HCT116 (cell line): ENCODE measurements at regions not wholly inside any gene's neighbourhood (a gene's known extent, or its start where the extent isn't known, plus 50 kb on each side); places are given as distances from the start of the nearest gene placed in this dataset.

Experiments
- ATAC-seq: fragments of 200-7000 bp; cut with Tn5 transposase; 2 replicates; pipeline ENCODE4 v1.9.1; 2020; ENCODE audit warnings: mild to moderate bottlenecking, moderate library complexity
- BruUV-seq: library from RNA; stranded (reverse); fragments of 400-500 nt; replicated peaks from 2 replicates; lab custom pipeline; 2021; lab: Mats Ljungman, UMichigan
- CTCF ChIA-PET: fragments of 300-600 bp; sonication (Branson Sonifier 250); formaldehyde crosslinking; loops from one replicate; lab custom pipeline; 2021; ENCODE audit warnings: antibody characterized with exemption; lab: Charles Lee
- POLR2A ChIA-PET: fragments of 300-600, 350-600 bp; sonication (Branson Sonifier 250); formaldehyde crosslinking; loops from one replicate; lab custom pipeline; 2021; ENCODE audit warnings: antibody characterized with exemption; lab: Charles Lee
- RAD21 ChIA-PET, 2 experiments: fragments of 300-600 bp; sonication (Branson Sonifier 250); formaldehyde crosslinking; loops; one replicate each; lab custom pipeline; 2023; ENCODE audit warnings: low total read pairs in 2 of 2; ENCODE audit not compliant: uncharacterized antibody in 2 of 2, unreplicated experiment in 2 of 2, low non-redundant PET in 1 of 2; lab: Charles Lee
- DNase-seq: peaks from one replicate; pipeline ENCODE4 v3.0.0-alpha.2; 2010; ENCODE audit warnings: low read depth, low spot score
- H2AFZ ChIP-seq: fragments of 200-600 bp; shearing (Covaris generic), sonication (generic); 2 replicates; pipeline ENCODE4 v1.6.1; 2017; ENCODE audit warnings: low read depth, mixed run types, mixed read lengths, antibody characterized with exemption, low read length; ENCODE audit not compliant: poor library complexity, severe bottlenecking
- H3K27ac ChIP-seq: 2 replicates; pipeline ENCODE4 v1.5.1; 2012; ENCODE audit warnings: low read depth, low read length
- H3K27me3 ChIP-seq: fragments of 200-600 bp; sonication (generic); 2 replicates; pipeline ENCODE4 v1.6.1; 2016; ENCODE audit warnings: mixed run types, low read length, mixed read lengths; ENCODE audit not compliant: insufficient read depth
- H3K36me3 ChIP-seq, 2 experiments: fragments of 200-500 bp in 1 of 2; fragments of 200-600 bp in 1 of 2; sonication (Bioruptor generic) in 1 of 2; sonication (generic) in 1 of 2; 2 replicates each; pipeline versions ENCODE4 v1.5.1 to v1.6.1; 2014 to 2016; ENCODE audit warnings: low read length in 2 of 2, inconsistent platforms in 1 of 2, mixed read lengths in 1 of 2, mixed run types in 1 of 2; ENCODE audit not compliant: insufficient read depth in 2 of 2, control insufficient read depth in 1 of 2
- H3K4me1 ChIP-seq, 2 experiments: fragments of 200-600 bp in 1 of 2; sonication (generic) in 1 of 2; 2 replicates each; pipeline versions ENCODE4 v1.5.1 to v1.6.1; 2012 to 2017; ENCODE audit warnings: low read length in 2 of 2, inconsistent platforms in 1 of 2, mild to moderate bottlenecking in 1 of 2, mixed read lengths in 1 of 2, mixed run types in 1 of 2, moderate library complexity in 1 of 2; ENCODE audit not compliant: insufficient read depth in 2 of 2, control insufficient read depth in 1 of 2
- H3K4me2 ChIP-seq: fragments of 200-600 bp; sonication (generic); 2 replicates; pipeline ENCODE4 v1.6.1; 2017; ENCODE audit warnings: mixed run types, low read length, mixed read lengths
- H3K4me3 ChIP-seq, 2 experiments: fragments of 200-600 bp in 1 of 2; sonication (generic) in 1 of 2; replicated peaks in 1 of 2; 2 replicates each; pipeline ENCODE4 v1.5.1; 2011 to 2016; ENCODE audit warnings: low read length in 2 of 2, control low read depth in 1 of 2, low read depth in 1 of 2, mild to moderate bottlenecking in 1 of 2, mixed read lengths in 1 of 2, mixed run types in 1 of 2
- H3K79me2 ChIP-seq: fragments of 200-600 bp; sonication (generic); 2 replicates; pipeline ENCODE4 v1.6.1; 2017; ENCODE audit warnings: mild to moderate bottlenecking, mixed run types, low read length, moderate library complexity, mixed read lengths; ENCODE audit not compliant: insufficient read depth
- H3K9ac ChIP-seq: fragments of 200-600 bp; sonication (generic); 2 replicates; pipeline ENCODE4 v1.6.1; 2016; ENCODE audit warnings: low read length, mixed read lengths
- H3K9me2 ChIP-seq: fragments of 200-600 bp; sonication (generic), shearing (Covaris generic); 2 replicates; pipeline ENCODE4 v1.6.1; 2017; ENCODE audit warnings: mixed run types, mild to moderate bottlenecking, moderate library complexity; ENCODE audit not compliant: insufficient read depth
- H3K9me3 ChIP-seq, 2 experiments: fragments of 200-500 bp in 1 of 2; fragments of 200-600 bp in 1 of 2; sonication (Bioruptor generic) in 1 of 2; sonication (generic) in 1 of 2; 2 replicates each; pipeline ENCODE4 v1.6.1; 2014 to 2017; ENCODE audit warnings: low read length in 2 of 2, mixed read lengths in 2 of 2, inconsistent platforms in 1 of 2, low read depth in 1 of 2, mild to moderate bottlenecking in 1 of 2, mixed run types in 1 of 2, moderate library complexity in 1 of 2; ENCODE audit not compliant: control insufficient read depth in 1 of 2, insufficient read depth in 1 of 2
- H4K20me1 ChIP-seq: fragments of 200-600 bp; sonication (generic), shearing (Covaris generic); 2 replicates; pipeline ENCODE4 v1.6.1; 2017; ENCODE audit warnings: mixed run types, mild to moderate bottlenecking, moderate library complexity; ENCODE audit not compliant: insufficient read depth
- CEBPB ChIP-seq: IDR thresholded peaks from 2 replicates; pipeline ENCODE4 v1.6.1; 2012; ENCODE audit warnings: low read depth
- EZH2 ChIP-seq: fragments of 200-600 bp; sonication (generic); IDR thresholded peaks from 2 replicates; pipeline ENCODE4 v1.6.1; 2017; ENCODE audit warnings: antibody characterized with exemption, mixed run types
- JUND ChIP-seq: IDR thresholded peaks from 2 replicates; pipeline ENCODE4 v1.6.1; 2012
- MAX ChIP-seq: IDR thresholded peaks from 2 replicates; pipeline ENCODE4 v1.6.1; 2012
- POLR2A ChIP-seq: IDR thresholded peaks from 2 replicates; pipeline ENCODE4 v1.7.0; 2011; ENCODE audit warnings: borderline replicate concordance; ENCODE audit not compliant: insufficient read depth, insufficient read length; ENCODE audit errors: extremely low read depth
- SIN3A ChIP-seq: IDR thresholded peaks from 2 replicates; pipeline ENCODE4 v1.6.1; 2012; ENCODE audit warnings: low read depth
- TCF7L2 ChIP-seq: IDR thresholded peaks from 2 replicates; pipeline ENCODE4 v1.7.0; 2011; ENCODE audit warnings: borderline replicate concordance, inconsistent platforms; ENCODE audit not compliant: insufficient read depth, insufficient read length; ENCODE audit errors: extremely low read depth
- ZBTB33 ChIP-seq: IDR thresholded peaks from 2 replicates; pipeline ENCODE4 v1.6.1; 2011; ENCODE audit warnings: mild to moderate bottlenecking, low read length, moderate library complexity; ENCODE audit not compliant: insufficient replicate concordance; ENCODE audit errors: extremely low read depth
- ZFX ChIP-seq: fragments of 450-650 bp; IDR thresholded peaks from 2 replicates; pipeline ENCODE4 v1.6.1; 2017
- ZNF274 ChIP-seq: fragments of 200-500 bp; sonication (Bioruptor generic); IDR thresholded peaks from 2 replicates; pipeline ENCODE4 v1.6.1; 2014; ENCODE audit warnings: mild to moderate bottlenecking, low read depth, low read length, inconsistent platforms
- intact Hi-C: fragments of 100-400 bp; cut with micrococcal nuclease; formaldehyde crosslinking; loops from 2 replicates; pipeline ENCODE4 v1.10.0; 2022

GRCh38 chr2:39573276-39573675, 92.4 kb upstream of the TMEM178A start:
- H3K9me2 ChIP-seq: no peaks in the 10 kb centered on the region
- POLR2A ChIA-PET: no interaction called here
- H3K9me3 ChIP-seq: no peaks in the 10 kb centered on the region
- H3K36me3 ChIP-seq: no peaks in the 10 kb centered on the region
- H3K4me3 ChIP-seq: no peak overlapping the region
- H3K4me1 ChIP-seq: peaks cover 8 to 16% of the 10 kb centered on the region in 2 experiments
- H4K20me1 ChIP-seq: no peaks in the 10 kb centered on the region
- RAD21 ChIA-PET: no interaction called here
- H2AFZ ChIP-seq: no peak overlapping the region
- CTCF ChIA-PET: no interaction called here
- H3K4me2 ChIP-seq: no peak overlapping the region
- no peak for ATAC-seq
- H3K9ac ChIP-seq: no peak overlapping the region
- H3K27me3 ChIP-seq: no peaks in the 10 kb centered on the region
- no TSS peak for BruUV-seq
- H3K79me2 ChIP-seq: no peaks in the 10 kb centered on the region
- intact Hi-C loops: no loop called here
- H3K27ac ChIP-seq: no peak overlapping the region
- TF ChIP-seq SIN3A: no peak
- no peak for DNase-seq

DNA sequence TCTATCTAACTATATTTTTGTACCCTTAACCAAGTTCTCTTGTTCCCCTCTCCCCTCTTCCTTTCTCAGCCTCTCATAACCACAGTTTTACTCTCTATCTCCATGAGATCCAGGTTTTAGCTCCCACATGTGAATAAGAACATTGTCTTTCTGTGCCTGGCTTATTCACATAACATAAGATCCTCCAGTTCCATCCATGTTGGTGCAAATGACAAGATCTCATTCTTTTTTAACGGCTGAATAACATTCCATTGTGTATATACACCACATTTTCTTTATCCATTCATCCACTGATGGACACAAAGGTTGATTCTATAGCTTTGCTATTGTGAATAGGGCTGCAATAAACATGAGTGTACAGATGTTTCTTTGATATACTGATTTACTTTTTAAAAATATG, 83.9 kb upstream of the TMEM178A start:
- intact Hi-C loops: no loop called here
- ChIA-PET RAD21 (no interaction called here), CTCF (no interaction called here), POLR2A (no interaction called here)
- H3K4me1 ChIP-seq: no peaks in the 10 kb centered on the region
- BruUV-seq: no TSS peak
- H3K36me3 ChIP-seq: no peaks in the 10 kb centered on the region
- no peaks in the 10 kb centered on the region for H3K9me2 ChIP-seq
- no peaks in the 10 kb centered on the region for H4K20me1 ChIP-seq
- ATAC-seq: no peak
- no peak overlapping the region for H3K4me3 ChIP-seq
- no peak overlapping the region for H3K27ac ChIP-seq
- H3K27me3 ChIP-seq: no peaks in the 10 kb centered on the region
- H3K4me2 ChIP-seq: no peak overlapping the region
- no peaks in the 10 kb centered on the region for H3K9me3 ChIP-seq
- TF ChIP-seq TCF7L2 (no peak), CEBPB (no peak), ZBTB33 (no peak), SIN3A (no peak), MAX (no peak), ZFX (no peak), ZNF274 (no peak), JUND (no peak), EZH2 (no peak), POLR2A (no peak)
- no peak overlapping the region for H2AFZ ChIP-seq
- H3K79me2 ChIP-seq: no peaks in the 10 kb centered on the region
- H3K9ac ChIP-seq: no peak overlapping the region
- no peak for DNase-seq
